Adrenal gland (tissue), 5 donors: ENCODE measurements at regions not wholly inside any gene's neighbourhood (a gene's known extent, or its start where the extent isn't known, plus 50 kb on each side); places are given as distances from the start of the nearest gene placed in this dataset.

Source experiments
- CTCF ChIP-seq, 6 experiments: fragments of 450-650 bp in 4 of 6; fragments of 200-600 bp in 2 of 6; sonication (generic) in 1 of 6; IDR thresholded peaks; 1 replicate in 5 of 6; 2 replicates in 1 of 6; pipeline versions ENCODE4 v1.5.1 to v1.8.0; 2016 to 2021; ENCODE audit warnings: antibody characterized with exemption in 6 of 6, mild to moderate bottlenecking in 2 of 6, moderate library complexity in 1 of 6
- POLR2A ChIP-seq, 2 donors: fragments of 450-650 bp; IDR thresholded peaks; one replicate each; pipeline ENCODE4 v1.6.1; 2017; ENCODE audit warnings: antibody characterized with exemption in 2 of 2, mild to moderate bottlenecking in 2 of 2, moderate library complexity in 1 of 2
- donor health status: DM: no; HTN: no; CAD: no.

GRCh38 chr13:99911069-99911964 lies 60.2 kb downstream of the ZIC5 start:
- TF ChIP-seq POLR2A (IDR thresholded peaks at IDR 0.05), result no peak
- TF ChIP-seq CTCF (IDR thresholded peaks at IDR 0.05), result no peak
